Stomach (tissue), 4 donors: ENCODE measurements at regions not wholly inside any gene's neighbourhood (a gene's known extent, or its start where the extent isn't known, plus 50 kb on each side); places are given as distances from the start of the nearest gene placed in this dataset.

Experiments
- EP300 ChIP-seq: sonication (generic); formaldehyde crosslinking; IDR thresholded peaks from one replicate; pipeline ENCODE4 v1.6.1; 2017; ENCODE audit warnings: antibody characterized with exemption
- TF ChIP-seq, protein P1 (sequence below), 7 experiments: fragments of 450-650 bp in 4 of 7; fragments of 200-600 bp in 3 of 7; sonication (generic) in 3 of 7; IDR thresholded peaks; one replicate each; pipeline ENCODE4 v1.5.1; 2016 to 2019; ENCODE audit warnings: antibody characterized with exemption in 7 of 7, control low read depth in 2 of 7, mild to moderate bottlenecking in 1 of 7

DNA sequence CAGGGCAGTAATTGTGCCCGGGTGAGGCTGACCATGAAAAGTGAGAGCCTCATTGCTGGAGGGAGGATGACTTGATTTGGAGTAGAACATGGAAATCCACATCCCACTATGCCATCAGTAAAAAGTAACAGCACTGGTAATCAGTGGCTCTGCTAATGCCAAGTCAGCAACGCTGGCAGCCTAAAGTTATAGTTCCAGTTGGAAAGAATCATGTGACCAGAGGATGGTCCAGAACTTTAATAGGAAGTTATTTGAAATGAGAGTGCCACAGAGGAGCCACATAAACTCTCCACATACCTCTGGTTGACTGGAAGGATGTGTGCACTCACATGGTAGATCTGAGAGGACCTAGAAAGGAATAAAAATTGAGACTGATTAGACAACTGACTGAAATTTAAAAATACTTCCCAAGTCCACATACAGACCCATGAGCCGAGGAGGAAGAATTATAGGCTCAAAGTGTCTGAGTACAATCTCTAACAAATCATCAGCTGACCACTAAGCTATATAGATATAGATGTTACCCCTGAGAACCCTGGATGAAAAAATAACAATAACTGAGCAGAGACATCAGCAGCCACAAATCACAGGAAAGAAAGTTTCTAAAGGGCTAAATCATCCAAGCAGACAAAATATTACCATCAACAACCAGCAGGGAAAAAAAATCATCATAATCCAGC lies 346.8 kb downstream of the STK39 start:
- TF ChIP-seq, protein P1, sequence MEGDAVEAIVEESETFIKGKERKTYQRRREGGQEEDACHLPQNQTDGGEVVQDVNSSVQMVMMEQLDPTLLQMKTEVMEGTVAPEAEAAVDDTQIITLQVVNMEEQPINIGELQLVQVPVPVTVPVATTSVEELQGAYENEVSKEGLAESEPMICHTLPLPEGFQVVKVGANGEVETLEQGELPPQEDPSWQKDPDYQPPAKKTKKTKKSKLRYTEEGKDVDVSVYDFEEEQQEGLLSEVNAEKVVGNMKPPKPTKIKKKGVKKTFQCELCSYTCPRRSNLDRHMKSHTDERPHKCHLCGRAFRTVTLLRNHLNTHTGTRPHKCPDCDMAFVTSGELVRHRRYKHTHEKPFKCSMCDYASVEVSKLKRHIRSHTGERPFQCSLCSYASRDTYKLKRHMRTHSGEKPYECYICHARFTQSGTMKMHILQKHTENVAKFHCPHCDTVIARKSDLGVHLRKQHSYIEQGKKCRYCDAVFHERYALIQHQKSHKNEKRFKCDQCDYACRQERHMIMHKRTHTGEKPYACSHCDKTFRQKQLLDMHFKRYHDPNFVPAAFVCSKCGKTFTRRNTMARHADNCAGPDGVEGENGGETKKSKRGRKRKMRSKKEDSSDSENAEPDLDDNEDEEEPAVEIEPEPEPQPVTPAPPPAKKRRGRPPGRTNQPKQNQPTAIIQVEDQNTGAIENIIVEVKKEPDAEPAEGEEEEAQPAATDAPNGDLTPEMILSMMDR (IDR thresholded peaks at IDR 0.05), result no peak
- TF ChIP-seq EP300, result no peak
